Effector CD4-positive, alpha-beta T cell (primary cell): ENCODE measurements at regions not wholly inside any gene's neighbourhood (a gene's known extent, or its start where the extent isn't known, plus 50 kb on each side); places are given as distances from the start of the nearest gene placed in this dataset.
"Not testable (repeated sequence)": the region's sequence is repeated elsewhere in the genome, so short reads cannot be mapped to it uniquely, and the experiment has no call there.

Experiments used
- DNase-seq: peaks from one replicate; pipeline ENCODE4 v3.0.0-alpha.2; 2020

DNA sequence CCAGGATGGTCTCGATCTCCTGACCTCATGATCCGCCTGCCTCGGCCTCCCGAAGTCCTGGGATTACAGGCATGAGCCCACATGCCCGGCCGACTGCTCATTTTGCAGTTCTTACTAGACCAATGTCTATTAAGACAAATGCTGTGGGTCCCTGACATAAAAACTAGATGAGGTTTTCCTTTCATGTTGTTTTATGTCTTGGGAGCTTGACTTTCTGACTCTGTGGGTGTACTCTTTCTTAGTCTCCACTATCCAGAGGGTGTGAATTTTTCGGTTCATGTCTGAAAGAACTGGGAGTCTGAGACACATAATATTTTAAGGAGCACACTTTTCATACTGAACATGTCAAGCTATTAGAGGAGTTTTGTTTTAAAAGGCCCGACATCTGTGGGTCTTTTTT is 744.9 kb upstream of the B3GALT2 start:
- DNase-seq, result no peak

GRCh38 chr1:193929374-193930033 is 743.1 kb upstream of the B3GALT2 start:
- DNase-seq, result no peak

DNA sequence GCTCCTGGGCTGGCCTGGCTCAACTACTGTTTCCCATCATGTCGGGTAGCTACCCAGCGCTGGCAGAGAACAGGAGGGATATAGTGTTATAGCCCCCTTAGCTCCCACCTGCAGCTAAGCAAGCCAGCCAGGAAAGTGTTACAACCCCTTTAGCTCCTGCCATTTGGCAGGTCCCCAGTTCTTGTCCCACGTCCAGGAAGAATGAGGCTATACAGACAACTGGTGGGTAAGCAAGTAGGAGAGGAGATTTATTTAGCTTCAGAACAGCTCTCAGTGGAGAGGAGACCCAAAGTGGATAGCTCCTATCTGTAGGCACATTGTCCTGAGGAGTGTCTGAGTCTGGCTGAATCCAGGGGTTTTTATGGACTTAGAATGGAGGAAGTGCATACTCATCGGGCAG is 741.1 kb upstream of the B3GALT2 start:
- no peak for DNase-seq

GRCh38 chr1:193926956-193927355 is 740.5 kb upstream of the B3GALT2 start:
- no peak for DNase-seq

DNA sequence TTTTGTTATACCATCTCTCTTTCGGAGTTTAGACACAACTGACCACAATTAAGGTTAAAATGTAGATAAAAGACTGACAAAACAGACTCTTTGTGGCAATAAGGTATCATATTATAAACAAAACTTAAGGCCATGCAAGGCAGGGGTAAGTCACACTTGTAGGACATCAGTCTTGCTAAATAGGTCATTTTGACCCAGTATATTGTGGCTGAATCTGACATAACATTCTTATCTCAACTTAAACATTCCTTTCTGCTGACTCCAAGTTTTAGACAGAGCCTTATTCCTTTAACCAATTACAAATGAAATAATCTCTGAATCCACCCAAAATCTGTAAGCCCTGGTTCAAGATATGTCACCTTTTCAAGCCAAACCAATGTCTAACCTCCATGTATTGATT is 733.4 kb upstream of the B3GALT2 start:
- DNase-seq, result no peak

DNA sequence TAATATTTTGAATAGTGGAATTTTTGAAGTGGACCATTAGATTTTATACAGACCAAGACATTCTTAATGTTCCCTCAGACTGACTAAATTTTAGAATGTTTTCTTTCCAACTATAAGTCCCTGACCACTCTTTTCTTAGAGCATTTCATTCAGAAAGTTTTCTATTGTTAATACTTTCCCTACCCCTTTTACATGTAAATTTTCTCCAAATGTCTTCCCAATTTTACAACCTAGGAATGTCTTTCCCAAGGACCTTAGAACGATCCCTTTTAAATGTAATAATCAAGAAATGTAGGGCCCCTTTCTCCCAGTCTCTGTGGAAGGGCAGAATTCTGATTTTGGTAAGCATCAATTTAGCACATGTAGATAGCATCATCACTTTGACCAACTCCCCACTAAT is 730.0 kb upstream of the B3GALT2 start:
- DNase-seq, result no peak

DNA sequence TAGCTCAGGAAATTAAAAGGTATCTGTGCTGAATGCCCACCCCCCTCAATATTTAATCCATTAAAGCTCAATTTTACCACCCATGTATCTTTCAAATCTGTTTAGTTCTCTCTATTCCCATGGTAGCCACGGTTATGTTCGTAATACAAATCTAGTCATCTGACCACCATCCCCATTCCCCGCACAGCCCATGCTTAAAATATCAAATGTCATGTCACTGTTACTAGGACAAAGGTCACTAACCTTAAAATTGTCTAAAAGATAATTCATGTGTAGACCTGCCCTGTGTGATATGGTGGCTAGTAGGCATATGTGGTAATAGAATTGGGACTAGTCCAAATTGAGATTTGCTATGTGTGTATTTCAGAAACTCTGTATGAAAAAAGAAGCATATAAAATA is 728.5 kb upstream of the B3GALT2 start:
- DNase-seq, result no peak

- no peak for DNase-seq
These were observed 723.1 kb upstream of the B3GALT2 start for GRCh38 chr1:193909406-193910082.

GRCh38 chr1:193905288-193906085 is 719.1 kb upstream of the B3GALT2 start:
- no peak for DNase-seq

- DNase-seq, result no peak
These were observed 705.4 kb upstream of the B3GALT2 start for GRCh38 chr1:193891788-193892187.

GRCh38 chr1:193890935-193891334 is 704.5 kb upstream of the B3GALT2 start:
- DNase-seq, result no peak

DNA sequence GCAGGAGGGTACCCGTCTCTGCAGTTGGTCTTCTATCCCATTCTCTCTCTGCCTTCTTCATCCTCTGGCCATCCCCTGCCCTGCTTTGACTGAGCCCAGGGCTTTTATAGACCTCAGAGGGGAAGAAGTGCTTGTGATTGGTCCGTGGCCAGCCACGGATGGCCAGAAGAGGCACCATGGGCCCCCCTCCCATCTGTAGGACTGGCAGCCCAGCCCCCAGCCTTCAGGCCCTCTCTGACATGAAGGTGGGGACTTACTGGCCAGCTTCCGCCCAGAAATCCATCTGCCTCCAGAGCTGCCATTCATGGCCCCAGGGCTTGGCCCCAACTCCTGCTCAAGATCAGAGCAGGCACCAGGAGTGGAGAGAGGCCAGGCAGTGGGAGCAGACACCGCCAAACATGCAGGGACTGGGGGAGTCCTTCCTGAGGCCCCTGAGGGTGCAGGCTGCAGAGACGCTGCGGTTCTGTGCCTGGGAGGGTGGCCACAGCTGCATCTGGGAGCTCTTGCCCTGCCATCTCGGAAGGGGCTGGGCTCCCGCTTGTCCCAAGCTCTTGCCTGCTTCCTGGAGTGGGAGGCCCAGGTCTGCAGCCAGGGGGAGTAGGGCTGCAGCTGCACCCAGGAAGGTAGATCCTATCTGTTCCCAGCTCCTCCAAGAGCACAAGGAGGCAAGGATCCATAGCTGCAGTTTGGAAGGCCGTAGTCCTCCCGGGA is 698.6 kb upstream of the B3GALT2 start:
- DNase-seq, result no peak

GRCh38 chr1:193877920-193878319 is 691.5 kb upstream of the B3GALT2 start:
- not testable (repeated sequence) for DNase-seq

DNA sequence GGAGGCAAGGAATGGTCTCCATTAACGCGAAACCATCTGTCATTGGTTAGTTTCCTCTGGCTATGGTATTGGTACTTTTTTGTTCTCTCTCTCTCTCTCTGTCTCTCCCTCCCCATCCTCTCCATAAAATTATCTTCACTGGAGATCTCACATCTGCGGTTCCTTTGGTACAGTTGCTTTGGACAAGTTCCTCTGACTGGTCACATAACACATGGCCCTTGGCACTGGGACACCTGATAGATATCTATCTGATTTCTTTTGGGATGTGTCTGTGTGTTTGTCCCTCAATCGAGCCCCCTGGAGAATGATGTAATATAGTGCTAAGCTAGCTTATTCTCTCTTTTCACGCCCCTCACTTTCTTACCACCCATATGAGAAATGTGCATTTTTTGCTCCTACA is 682.0 kb upstream of the B3GALT2 start:
- no peak for DNase-seq

DNA sequence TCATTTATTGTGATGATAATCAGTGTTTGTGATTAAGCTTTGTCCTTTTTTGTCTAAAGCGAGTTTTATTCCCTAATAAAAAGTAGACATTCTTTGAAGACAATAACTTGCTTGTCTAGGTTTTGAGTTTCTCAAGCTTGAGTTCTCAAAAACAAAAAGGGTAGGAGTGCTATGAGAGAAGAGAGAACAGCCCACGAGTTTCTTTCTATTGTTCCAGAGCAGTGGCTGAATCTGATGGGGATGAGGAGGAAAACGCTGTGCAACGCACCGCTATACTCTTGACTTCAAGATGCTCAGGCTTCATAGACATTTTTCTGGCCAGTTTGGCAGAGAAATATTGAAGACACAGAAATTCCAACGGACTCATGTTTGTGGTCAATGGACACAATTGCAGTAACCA is 669.8 kb upstream of the B3GALT2 start:
- no peak for DNase-seq

DNA sequence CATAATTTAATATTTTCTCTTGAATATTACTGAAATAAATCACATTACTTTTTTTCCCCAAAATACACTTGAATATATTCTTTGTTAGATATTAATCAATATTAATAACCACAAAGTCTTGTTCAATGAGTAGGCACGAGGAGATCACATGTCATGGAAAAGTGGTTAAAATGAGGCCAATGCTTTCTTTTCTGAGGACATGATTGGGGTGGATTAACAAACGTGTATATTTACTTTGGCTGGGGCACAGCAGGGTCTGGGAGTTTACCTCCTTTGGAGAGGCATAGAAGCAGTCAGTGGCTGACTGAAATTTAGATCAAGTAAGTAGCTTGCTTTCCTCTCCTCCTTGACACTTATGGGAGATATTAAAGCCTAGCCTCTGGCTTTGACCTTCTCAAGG is 664.3 kb upstream of the B3GALT2 start:
- DNase-seq, result no peak

DNA sequence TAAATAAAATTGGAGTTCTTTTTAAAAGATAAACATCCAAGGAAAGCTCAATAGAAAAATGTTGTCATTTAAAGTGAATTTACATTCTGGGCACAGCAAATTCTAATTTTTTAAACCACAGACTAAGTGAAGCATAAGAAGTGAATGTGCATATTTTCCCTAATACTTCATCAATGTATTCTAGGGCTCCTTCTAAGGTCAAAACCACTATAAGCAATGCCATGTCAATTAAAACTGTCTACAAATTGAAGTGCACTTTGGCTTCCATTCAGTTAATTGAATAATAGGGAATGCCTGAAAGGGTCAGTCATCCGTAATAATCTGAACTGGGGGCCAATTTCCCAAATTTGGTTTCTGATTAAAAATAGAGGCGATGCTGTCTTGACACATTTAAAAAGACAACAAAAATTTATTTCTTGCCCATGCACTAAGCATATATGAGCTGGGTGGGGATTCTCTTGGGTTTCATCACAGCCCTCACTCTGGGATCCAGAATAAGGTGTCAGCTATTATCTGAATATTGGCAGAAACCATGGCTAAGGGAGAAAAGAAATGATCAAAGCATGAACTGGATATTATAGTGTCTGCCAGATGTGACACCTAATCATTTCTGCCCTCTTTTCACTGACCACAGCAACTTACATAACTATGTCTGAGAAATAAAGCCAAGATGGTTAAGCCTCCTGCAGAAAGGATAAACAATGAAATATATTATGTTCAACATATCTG is 660.6 kb upstream of the B3GALT2 start:
- no peak for DNase-seq

DNA sequence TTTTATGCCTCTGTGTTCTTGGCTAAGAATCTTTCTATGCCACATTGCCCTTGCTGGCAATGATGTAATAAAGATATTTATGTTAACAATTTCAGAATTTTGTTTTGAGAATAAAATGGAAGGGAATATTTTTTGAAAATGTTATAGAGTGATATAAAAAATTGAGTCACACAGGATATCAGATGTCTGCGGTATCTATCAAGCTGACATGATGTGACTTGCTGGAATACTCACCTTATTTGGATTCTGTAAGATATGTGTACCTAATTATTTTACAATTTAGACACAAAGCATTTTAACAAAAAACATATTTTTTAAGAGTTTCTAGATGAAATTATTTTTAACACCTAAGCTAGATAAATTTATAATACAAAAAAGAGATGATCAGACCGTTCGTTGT is 660.0 kb upstream of the B3GALT2 start:
- no peak for DNase-seq

DNA sequence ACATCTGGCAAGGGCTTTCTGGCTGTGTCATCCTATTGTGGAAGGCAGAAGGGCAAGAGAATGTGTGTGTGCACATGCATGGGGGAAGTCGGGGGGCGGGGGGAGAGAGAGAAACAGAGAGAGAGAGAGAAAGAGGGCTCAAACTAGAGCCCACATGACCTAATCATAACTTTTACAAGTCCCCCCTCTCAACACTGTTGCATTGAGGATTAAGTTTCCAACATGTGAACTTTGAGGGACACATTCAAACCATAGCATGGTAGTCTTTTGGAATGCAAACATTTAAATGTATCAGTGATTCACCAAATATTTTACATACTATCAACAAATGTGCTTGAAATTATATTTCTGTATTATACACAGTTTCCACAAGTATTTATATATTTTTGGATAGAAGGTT is 655.4 kb upstream of the B3GALT2 start:
- no peak for DNase-seq

GRCh38 chr1:193831465-193831864 is 645.1 kb upstream of the B3GALT2 start:
- DNase-seq, result no peak

DNA sequence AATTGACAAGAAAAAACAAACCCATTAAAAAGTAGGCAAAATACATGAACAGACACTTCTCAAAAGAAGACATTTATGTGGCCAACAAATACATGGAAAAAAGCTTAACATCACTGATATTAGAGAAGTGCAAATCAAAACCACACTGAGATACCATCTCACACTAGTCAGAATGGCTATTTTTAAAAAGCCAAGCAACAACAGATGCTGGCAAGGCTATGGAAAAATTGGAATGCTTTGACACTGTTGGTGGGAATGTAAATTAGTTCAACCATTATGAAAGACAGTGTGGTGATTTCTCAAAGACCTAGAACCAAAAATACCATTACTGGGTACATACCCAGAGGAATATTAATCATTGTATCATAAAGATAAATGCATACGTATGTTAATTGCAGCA is 641.1 kb upstream of the B3GALT2 start:
- no peak for DNase-seq

DNA sequence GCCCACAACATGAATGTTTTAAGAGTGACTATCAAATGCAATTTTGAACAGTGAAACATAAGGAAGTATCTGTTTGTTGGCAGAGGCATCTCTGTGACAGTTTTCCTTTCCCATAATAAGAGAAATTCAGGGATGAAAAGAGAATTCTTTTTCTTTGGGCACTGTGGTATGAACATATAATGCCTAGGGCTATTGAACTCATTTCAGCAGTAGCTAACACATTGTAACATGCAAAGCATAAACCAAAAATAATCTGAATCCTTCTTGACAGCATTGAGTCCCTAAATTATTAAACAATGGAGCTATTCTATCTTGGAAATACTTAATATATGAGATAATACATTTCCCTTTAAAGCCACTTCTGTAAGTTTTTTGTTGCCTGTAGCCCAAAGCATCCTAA is 633.0 kb upstream of the B3GALT2 start:
- no peak for DNase-seq

GRCh38 chr1:193807208-193807607 is 620.8 kb upstream of the B3GALT2 start:
- no peak for DNase-seq
